NCI-H69 (cell line): ENCODE measurements at regions not wholly inside any gene's neighbourhood (a gene's known extent, or its start where the extent isn't known, plus 50 kb on each side); places are given as distances from the start of the nearest gene placed in this dataset.
A peak's percentile ranks its signal among the peaks of the same experiment; 100 is the strongest.
"Not testable (repeated sequence)": the region's sequence is repeated elsewhere in the genome, so short reads cannot be mapped to it uniquely, and the experiment has no call there.

Experiments used
- DNase-seq: peaks from one replicate; lab custom pipeline; 2025; lab: John Stamatoyannopoulos, UW

GRCh38 chr6:19608546-19608945 is 228.6 kb upstream of the ID4 start:
- DNase-seq = no peak

GRCh38 chr6:19609972-19610641 is 227.1 kb upstream of the ID4 start:
- DNase-seq = no peak

- DNase-seq = not testable (repeated sequence)
Measured at GRCh38 chr6:19612672-19613466, 224.3 kb upstream of the ID4 start.

- DNase-seq = peak; percentile 22
Measured at GRCh38 chr6:19613678-19614077, 223.5 kb upstream of the ID4 start.

- DNase-seq = no peak
Measured at GRCh38 chr6:19616022-19616421, 221.1 kb upstream of the ID4 start.

GRCh38 chr6:19632230-19632629 is 204.9 kb upstream of the ID4 start:
- no peak for DNase-seq

- DNase-seq = no peak
Measured at GRCh38 chr6:19632786-19633185, 204.4 kb upstream of the ID4 start.

GRCh38 chr6:19635728-19636127 is 201.4 kb upstream of the ID4 start:
- no peak for DNase-seq

- no peak for DNase-seq
Measured at GRCh38 chr6:19637010-19637409, 200.2 kb upstream of the ID4 start.

GRCh38 chr6:19638931-19639330 is 198.2 kb upstream of the ID4 start:
- no peak for DNase-seq

GRCh38 chr6:19643287-19643686 is 193.9 kb upstream of the ID4 start:
- no peak for DNase-seq

GRCh38 chr6:19643713-19644112 is 193.5 kb upstream of the ID4 start:
- DNase-seq = no peak

- DNase-seq = no peak
Measured at GRCh38 chr6:19655744-19656143, 181.4 kb upstream of the ID4 start.

GRCh38 chr6:19660123-19660910 is 176.9 kb upstream of the ID4 start:
- no peak for DNase-seq

GRCh38 chr6:19662911-19663310 is 174.3 kb upstream of the ID4 start:
- DNase-seq = peak; percentile 45

- DNase-seq = no peak
Measured at GRCh38 chr6:19663479-19663878, 173.7 kb upstream of the ID4 start.

- peak; percentile 44 for DNase-seq
Measured at GRCh38 chr6:19664050-19664449, 173.1 kb upstream of the ID4 start.

GRCh38 chr6:19664878-19665612 is 172.1 kb upstream of the ID4 start:
- DNase-seq = no peak

GRCh38 chr6:19665613-19665909 is 171.6 kb upstream of the ID4 start:
- peak; percentile 48 for DNase-seq

GRCh38 chr6:19668710-19669109 is 168.5 kb upstream of the ID4 start:
- DNase-seq = no peak

GRCh38 chr6:19669206-19669605 is 168.0 kb upstream of the ID4 start:
- DNase-seq = peak; percentile 33

GRCh38 chr6:19682859-19683258 is 154.3 kb upstream of the ID4 start:
- no peak for DNase-seq
